ENCODE measurements at regions not wholly inside any gene's neighbourhood (a gene's known extent, or its start where the extent isn't known, plus 50 kb on each side); places are given as distances from the start of the nearest gene placed in this dataset.

GRCh38 chr1:214124281-214124805, 136.6 kb downstream of the PROX1 start:
- no peak for TF ChIP-seq USF1 (IDR thresholded peaks at IDR 0.05; ENCODE audit: borderline replicate concordance, extremely low read length, insufficient read depth, low read depth, low read length)
- TF ChIP-seq HDAC2 (IDR thresholded peaks at IDR 0.05): no peak
- no peak for TF ChIP-seq ETV6 (conservative IDR thresholded peaks at IDR 0.05 in 1 of 2, IDR thresholded peaks at IDR 0.05 in 1 of 2; ENCODE audit: borderline replicate concordance in 1 of 2, low read depth in 1 of 2)

Measured in GM12878 (cell line).